ENCODE measurements at regions not wholly inside any gene's neighbourhood (a gene's known extent, or its start where the extent isn't known, plus 50 kb on each side); places are given as distances from the start of the nearest gene placed in this dataset.

GRCh38 chr6:87879132-87879861 lies 168.3 kb upstream of the SPACA1 start:
- intact Hi-C loops (cut with micrococcal nuclease): no loop called here
- Mint-ChIP-seq H3K27ac (no peak overlapping the region), H3K4me1 (peaks cover 7% of the 10 kb centered on the region), H3K4me3 (no peak overlapping the region), H3K27me3 (peaks cover 9% of the 10 kb centered on the region), H3K36me3 (ENCODE audit: low read depth) (no peaks in the 10 kb centered on the region), H3K9me3 (no peaks in the 10 kb centered on the region)
- ChIA-PET POLR2A (no interaction called here), CTCF (interaction anchor here (1.5 kb wide), 1 partner anchor 8 kb away, joined by 3 read pairs; no protein-coding TSS in a partner anchor)
- TF ChIP-seq CTCF (IDR thresholded peaks at IDR 0.05): no peak
- ATAC-seq (ENCODE audit: low read depth) (no peak), DNase-seq (no peak)

GRCh38 chr6:87875781-87876180 lies 171.9 kb upstream of the SPACA1 start:
- Mint-ChIP-seq H3K9me3 (no peaks in the 10 kb centered on the region), H3K4me3 (no peak overlapping the region), H3K27me3 (peaks cover 9% of the 10 kb centered on the region), H3K4me1 (peaks cover 7% of the 10 kb centered on the region), H3K36me3 (ENCODE audit: low read depth) (no peaks in the 10 kb centered on the region), H3K27ac (no peak overlapping the region)
- DNase-seq (no peak), ATAC-seq (ENCODE audit: low read depth) (no peak)
- no peak for TF ChIP-seq CTCF (IDR thresholded peaks at IDR 0.05)
- CTCF ChIA-PET: no interaction called here
- POLR2A ChIA-PET: no interaction called here
- intact Hi-C loops (cut with micrococcal nuclease): no loop called here

GRCh38 chr6:87873556-87873955 lies 171.5 kb upstream of the AKIRIN2 start:
- no peaks in the 10 kb centered on the region for H3K4me1 Mint-ChIP-seq
- H3K27me3 Mint-ChIP-seq: peaks cover 7% of the 10 kb centered on the region
- no peak overlapping the region for H3K4me3 Mint-ChIP-seq
- CTCF ChIA-PET: no interaction called here
- no peaks in the 10 kb centered on the region for H3K36me3 Mint-ChIP-seq (ENCODE audit: low read depth)
- POLR2A ChIA-PET: no interaction called here
- H3K9me3 Mint-ChIP-seq: no peaks in the 10 kb centered on the region
- no peak for TF ChIP-seq CTCF (IDR thresholded peaks at IDR 0.05)
- H3K27ac Mint-ChIP-seq: no peak overlapping the region
- DNase-seq (no peak), ATAC-seq (ENCODE audit: low read depth) (no peak)
- intact Hi-C loops (cut with micrococcal nuclease): no loop called here

GRCh38 chr6:87870556-87870955 lies 168.5 kb upstream of the AKIRIN2 start:
- ChIA-PET CTCF (interaction anchor here (0.6 to 0.9 kb wide), 2 partner anchors 9 to 24 kb away, joined by 3 read pairs; no protein-coding TSS in a partner anchor), POLR2A (no interaction called here)
- no peak overlapping the region for H3K4me3 Mint-ChIP-seq
- H3K27me3 Mint-ChIP-seq: peaks cover 4% of the 10 kb centered on the region
- DNase-seq: no peak
- H3K36me3 Mint-ChIP-seq (ENCODE audit: low read depth): no peaks in the 10 kb centered on the region
- H3K27ac Mint-ChIP-seq: no peak overlapping the region
- H3K9me3 Mint-ChIP-seq: no peaks in the 10 kb centered on the region
- H3K4me1 Mint-ChIP-seq: no peaks in the 10 kb centered on the region
- ATAC-seq (ENCODE audit: low read depth): no peak
- intact Hi-C loops (cut with micrococcal nuclease): no loop called here
- TF ChIP-seq CTCF (IDR thresholded peaks at IDR 0.05): no peak

GRCh38 chr6:87869064-87869905 lies 167.3 kb upstream of the AKIRIN2 start:
- Mint-ChIP-seq H3K4me1 (no peaks in the 10 kb centered on the region), H3K27me3 (no peaks in the 10 kb centered on the region), H3K4me3 (no peak overlapping the region), H3K9me3 (no peaks in the 10 kb centered on the region), H3K27ac (no peak overlapping the region), H3K36me3 (ENCODE audit: low read depth) (no peaks in the 10 kb centered on the region)
- no peak for TF ChIP-seq CTCF (IDR thresholded peaks at IDR 0.05)
- POLR2A ChIA-PET: no interaction called here
- intact Hi-C loops (cut with micrococcal nuclease): no loop called here
- no peak for ATAC-seq (ENCODE audit: low read depth)
- CTCF ChIA-PET: no interaction called here
- DNase-seq: no peak

Measured in activated B cell treated with CpG ODN at 0.5 μM for 24 hours (primary cell).